Endothelial cell of umbilical vein (primary cell): ENCODE measurements at regions not wholly inside any gene's neighbourhood (a gene's known extent, or its start where the extent isn't known, plus 50 kb on each side); places are given as distances from the start of the nearest gene placed in this dataset.

Source experiments
- BruUV-seq: library from RNA; stranded (reverse); fragments of 400-500 nt; replicated peaks from 2 replicates; lab custom pipeline; 2021; lab: Mats Ljungman, UMichigan
- CTCF ChIA-PET: fragments of 300-600, 350-600 bp; sonication (Branson Sonifier 250); formaldehyde crosslinking; loops from one replicate; lab custom pipeline; 2021; ENCODE audit warnings: antibody characterized with exemption, inconsistent platforms; lab: Charles Lee
- POLR2A ChIA-PET: fragments of 300-600, 350-600 bp; sonication (Branson Sonifier 250); formaldehyde crosslinking; loops from one replicate; lab custom pipeline; 2021; ENCODE audit warnings: antibody characterized with exemption, inconsistent platforms; lab: Charles Lee
- DNase-seq: peaks from one replicate; pipeline ENCODE4 v3.0.0-alpha.2; 2011; ENCODE audit warnings: low read depth, low spot score
- FAIRE-seq: peaks from 2 replicates; lab custom pipeline; 2011; peaks lifted over from hg19 to GRCh38; lab: Jason Lieb, UNC
- H2AFZ ChIP-seq: 2 replicates; pipeline ENCODE4 v1.6.0; 2012; ENCODE audit warnings: low read depth, low read length, control low read depth, inconsistent platforms
- H3K27ac ChIP-seq: 2 replicates; pipeline ENCODE4 v1.5.1; 2011; ENCODE audit warnings: low read depth, mild to moderate bottlenecking, control low read depth, low read length, moderate library complexity; ENCODE audit not compliant: insufficient read depth
- H3K27me3 ChIP-seq, 2 experiments: 2 replicates each; pipeline versions ENCODE4 v1.6.0 to v1.6.1; 2011; ENCODE audit warnings: low read length in 2 of 2, mixed read lengths in 1 of 2; ENCODE audit not compliant: control insufficient read depth in 2 of 2, insufficient read depth in 2 of 2
- H3K36me3 ChIP-seq, 2 experiments: 2 replicates in 1 of 2; 3 replicates in 1 of 2; pipeline ENCODE4 v1.5.1; 2011; ENCODE audit warnings: low read length in 2 of 2, mild to moderate bottlenecking in 1 of 2, moderate library complexity in 1 of 2; ENCODE audit not compliant: control insufficient read depth in 2 of 2, insufficient read depth in 2 of 2; ENCODE audit errors: extremely low read depth in 1 of 2
- H3K4me1 ChIP-seq: 3 replicates; pipeline ENCODE4 v1.5.1; 2011; ENCODE audit warnings: mild to moderate bottlenecking, low read length; ENCODE audit not compliant: control insufficient read depth, insufficient read depth; ENCODE audit errors: extremely low read depth
- H3K4me2 ChIP-seq: 2 replicates; pipeline ENCODE4 v1.6.1; 2011; ENCODE audit warnings: low read length, control low read depth, mixed read lengths; ENCODE audit not compliant: insufficient read depth
- H3K4me3 ChIP-seq, 3 experiments: fragments of 200-600 bp in 1 of 3; sonication (generic), shearing (Covaris generic) in 1 of 3; replicated peaks in 1 of 3; 2 replicates each; pipeline ENCODE4 v1.5.1; 2011 to 2016; ENCODE audit warnings: control low read depth in 3 of 3, low read length in 3 of 3, mild to moderate bottlenecking in 2 of 3, inconsistent platforms in 1 of 3, low read depth in 1 of 3, moderate library complexity in 1 of 3; ENCODE audit not compliant: insufficient read depth in 1 of 3
- H3K79me2 ChIP-seq: 2 replicates; pipeline ENCODE4 v1.6.0; 2012; ENCODE audit warnings: low read length, inconsistent platforms; ENCODE audit not compliant: control insufficient read depth, insufficient read depth
- H3K9ac ChIP-seq: replicated peaks from 2 replicates; pipeline ENCODE3; 2011; ENCODE audit warnings: low read length, control low read depth; ENCODE audit not compliant: insufficient read depth; ENCODE audit errors: extremely low read depth
- H3K9me1 ChIP-seq: replicated peaks from 3 replicates; pipeline ENCODE4 v1.6.0; 2011; ENCODE audit warnings: mild to moderate bottlenecking, low read length; ENCODE audit not compliant: control insufficient read depth, insufficient read depth; ENCODE audit errors: extremely low read depth
- H3K9me3 ChIP-seq: replicated peaks from 2 replicates; pipeline ENCODE4 v1.5.1; 2012; ENCODE audit warnings: low read length, inconsistent platforms; ENCODE audit not compliant: control insufficient read depth, insufficient read depth
- H4K20me1 ChIP-seq: replicated peaks from 2 replicates; pipeline ENCODE3; 2011; ENCODE audit warnings: mild to moderate bottlenecking, low read length; ENCODE audit not compliant: control insufficient read depth, insufficient read depth; ENCODE audit errors: extremely low read depth
- CTCF ChIP-seq, 2 donors: IDR thresholded peaks; 1 replicate in 1 of 2; 2 replicates in 1 of 2; pipeline ENCODE4 v1.5.1; 2011; ENCODE audit warnings: low read length in 2 of 2, mild to moderate bottlenecking in 2 of 2, moderate library complexity in 2 of 2, control low read depth in 1 of 2, inconsistent platforms in 1 of 2, low read depth in 1 of 2; ENCODE audit not compliant: insufficient read depth in 1 of 2; ENCODE audit errors: extremely low read depth in 1 of 2
- EZH2 ChIP-seq: IDR thresholded peaks from 2 replicates; pipeline ENCODE4 v1.6.1; 2012; ENCODE audit warnings: borderline replicate concordance, low read depth, mild to moderate bottlenecking, moderate library complexity, low read length, inconsistent platforms; ENCODE audit not compliant: severe bottlenecking
- FOS ChIP-seq: IDR thresholded peaks from 2 replicates; pipeline ENCODE4 v1.6.1; 2011; ENCODE audit warnings: mild to moderate bottlenecking, low read length, moderate library complexity, borderline replicate concordance; ENCODE audit not compliant: insufficient read depth
- GATA2 ChIP-seq: IDR thresholded peaks from 2 replicates; pipeline ENCODE4 v1.7.0; 2011; ENCODE audit warnings: low read depth, mild to moderate bottlenecking, moderate library complexity, mixed read lengths, low read length; ENCODE audit not compliant: insufficient read length, insufficient read depth
- JUN ChIP-seq: IDR thresholded peaks from 2 replicates; pipeline ENCODE4 v1.6.1; 2011; ENCODE audit warnings: borderline replicate concordance, low read depth; ENCODE audit not compliant: insufficient read length, insufficient read depth
- MAX ChIP-seq: IDR thresholded peaks from 2 replicates; pipeline ENCODE4 v1.6.1; 2011; ENCODE audit not compliant: insufficient read depth, insufficient read length
- MYC ChIP-seq: IDR thresholded peaks from one replicate; pipeline ENCODE4 v1.6.1; 2011; ENCODE audit warnings: mild to moderate bottlenecking, low read depth, low read length
- POLR2A ChIP-seq: IDR thresholded peaks from 2 replicates; pipeline ENCODE4 v1.6.1; 2012; ENCODE audit warnings: low read depth, mild to moderate bottlenecking, control low read depth, low read length
- POLR2AphosphoS5 ChIP-seq: IDR thresholded peaks from 2 replicates; pipeline ENCODE4 v1.6.1; 2012; ENCODE audit warnings: low read depth, mild to moderate bottlenecking, control low read depth, low read length, moderate library complexity; ENCODE audit not compliant: insufficient read depth
- dilution Hi-C: fragments of 300-500 bp; cut with MboI; formaldehyde crosslinking; loops from one replicate; pipeline ENCODE4 v1.15.0; 2019; ENCODE audit warnings: low sequenced_read_pairs; ENCODE audit not compliant: extremely low pct_ligation_motif_present
- intact Hi-C: fragments of 100-400 bp; cut with micrococcal nuclease; formaldehyde crosslinking; loops from one replicate; pipeline ENCODE4 v1.10.0; 2022

GRCh38 chr1:55669293-55669692 lies 454.1 kb upstream of the USP24 start:
- intact Hi-C loops, result no loop called here
- CTCF ChIA-PET, result interaction anchor here (1.0 to 1.6 kb wide), 5 partner anchors 9 to 291 kb away, joined by 3 to 4 read pairs (median 4); no protein-coding TSS in a partner anchor
- Histone ChIP-seq H4K20me1 (no peaks in the 10 kb centered on the region), H3K27ac (no peak overlapping the region), H3K36me3 (no peaks in the 10 kb centered on the region), H3K4me1 (no peaks in the 10 kb centered on the region), H3K79me2 (no peaks in the 10 kb centered on the region), H3K9me1 (no peaks in the 10 kb centered on the region), H3K9me3 (no peaks in the 10 kb centered on the region), H3K27me3 (no peaks in the 10 kb centered on the region), H3K9ac (no peak overlapping the region), H2AFZ (no peak overlapping the region), H3K4me3 (no peak overlapping the region), H3K4me2 (no peak overlapping the region)
- TF ChIP-seq JUN (no peak), GATA2 (no peak), MAX (no peak), CTCF (IDR thresholded peaks at IDR 0.05; ENCODE audit: extremely low read depth in 1 of 2, insufficient read depth in 1 of 2, low read depth in 1 of 2, low read length in 2 of 2) (no peak), POLR2A (no peak), POLR2AphosphoS5 (no peak), MYC (no peak), FOS (no peak), EZH2 (no peak)
- no TSS peak for BruUV-seq
- FAIRE-seq (no peak), DNase-seq (no peak)
- POLR2A ChIA-PET, result no interaction called here
- dilution Hi-C loops, result no loop called here
